Activated naive CD8-positive, alpha-beta T cell (primary cell): ENCODE measurements at regions not wholly inside any gene's neighbourhood (a gene's known extent, or its start where the extent isn't known, plus 50 kb on each side); places are given as distances from the start of the nearest gene placed in this dataset.
"Not testable (repeated sequence)": the region's sequence is repeated elsewhere in the genome, so short reads cannot be mapped to it uniquely, and the experiment has no call there.

Experiments
- H3K27ac Mint-ChIP-seq: one replicate; pipeline ENCODE4 v1.8.0; 2021; ENCODE audit warnings: mixed read lengths
- H3K27me3 Mint-ChIP-seq: one replicate; pipeline ENCODE4 v1.8.0; 2021; ENCODE audit warnings: mixed read lengths
- H3K36me3 Mint-ChIP-seq: one replicate; pipeline ENCODE4 v1.8.0; 2021; ENCODE audit warnings: mixed read lengths
- H3K4me1 Mint-ChIP-seq: one replicate; pipeline ENCODE4 v1.8.0; 2021; ENCODE audit warnings: low read depth, mixed read lengths
- H3K4me3 Mint-ChIP-seq: one replicate; pipeline ENCODE4 v1.8.0; 2021; ENCODE audit warnings: mild to moderate bottlenecking, mixed read lengths
- H3K9me3 Mint-ChIP-seq: one replicate; pipeline ENCODE4 v1.8.0; 2021; ENCODE audit warnings: low read depth, mixed read lengths

GRCh38 chr2:241992753-241993152 is 123.2 kb downstream of the RTP5 start:
- H3K9me3 Mint-ChIP-seq = no peaks in the 10 kb centered on the region
- H3K27me3 Mint-ChIP-seq = no peaks in the 10 kb centered on the region
- peaks cover 2% of the 10 kb centered on the region for H3K36me3 Mint-ChIP-seq
- no peak overlapping the region for H3K4me3 Mint-ChIP-seq
- H3K27ac Mint-ChIP-seq = no peak overlapping the region
- no peaks in the 10 kb centered on the region for H3K4me1 Mint-ChIP-seq

GRCh38 chr2:241993386-241994005 is 124.0 kb downstream of the RTP5 start:
- no peaks in the 10 kb centered on the region for H3K4me1 Mint-ChIP-seq
- no peak overlapping the region for H3K27ac Mint-ChIP-seq
- no peaks in the 10 kb centered on the region for H3K27me3 Mint-ChIP-seq
- no peak overlapping the region for H3K4me3 Mint-ChIP-seq
- peaks cover 2% of the 10 kb centered on the region for H3K36me3 Mint-ChIP-seq
- no peaks in the 10 kb centered on the region for H3K9me3 Mint-ChIP-seq

GRCh38 chr2:241994086-241994485 is 124.6 kb downstream of the RTP5 start:
- Mint-ChIP-seq H3K9me3 (no peaks in the 10 kb centered on the region), H3K36me3 (peaks cover 2% of the 10 kb centered on the region), H3K27ac (no peak overlapping the region), H3K4me3 (no peak overlapping the region), H3K4me1 (no peaks in the 10 kb centered on the region), H3K27me3 (no peaks in the 10 kb centered on the region)

GRCh38 chr2:241994556-241995213 is 125.2 kb downstream of the RTP5 start:
- no peak overlapping the region for H3K27ac Mint-ChIP-seq
- no peak overlapping the region for H3K4me3 Mint-ChIP-seq
- no peaks in the 10 kb centered on the region for H3K4me1 Mint-ChIP-seq
- peaks cover 2% of the 10 kb centered on the region for H3K36me3 Mint-ChIP-seq
- H3K27me3 Mint-ChIP-seq = no peaks in the 10 kb centered on the region
- H3K9me3 Mint-ChIP-seq = no peaks in the 10 kb centered on the region

GRCh38 chr2:241996100-241996499 is 126.6 kb downstream of the RTP5 start:
- H3K4me3 Mint-ChIP-seq = no peak overlapping the region

GRCh38 chr2:241997017-241997416 is 127.5 kb downstream of the RTP5 start:
- Mint-ChIP-seq H3K27me3 (no peaks in the 10 kb centered on the region), H3K27ac (no peak overlapping the region), H3K9me3 (no peaks in the 10 kb centered on the region)

More at GRCh38 chr2:241996100-241996499, 126.6 kb downstream of the RTP5 start:
- H3K9me3 Mint-ChIP-seq = no peaks in the 10 kb centered on the region
- peaks cover 2% of the 10 kb centered on the region for H3K36me3 Mint-ChIP-seq
- H3K4me1 Mint-ChIP-seq = no peaks in the 10 kb centered on the region
- H3K27me3 Mint-ChIP-seq = no peaks in the 10 kb centered on the region
- H3K27ac Mint-ChIP-seq = no peak overlapping the region

GRCh38 chr2:241999184-241999583 is 129.7 kb downstream of the RTP5 start:
- Mint-ChIP-seq H3K27ac (no peak overlapping the region), H3K4me3 (no peak overlapping the region), H3K4me1 (peaks cover 15% of the 10 kb centered on the region), H3K9me3 (no peaks in the 10 kb centered on the region), H3K27me3 (no peaks in the 10 kb centered on the region), H3K36me3 (no peaks in the 10 kb centered on the region)

More at GRCh38 chr2:241997017-241997416, 127.5 kb downstream of the RTP5 start:
- peaks cover 2% of the 10 kb centered on the region for H3K36me3 Mint-ChIP-seq
- peaks cover 5% of the 10 kb centered on the region for H3K4me1 Mint-ChIP-seq
- no peak overlapping the region for H3K4me3 Mint-ChIP-seq

GRCh38 chr2:242001853-242002252 is 132.3 kb downstream of the RTP5 start:
- no peak overlapping the region for H3K27ac Mint-ChIP-seq
- H3K9me3 Mint-ChIP-seq = no peaks in the 10 kb centered on the region
- H3K27me3 Mint-ChIP-seq = no peaks in the 10 kb centered on the region
- peaks cover 15% of the 10 kb centered on the region for H3K4me1 Mint-ChIP-seq
- H3K4me3 Mint-ChIP-seq = no peak overlapping the region
- H3K36me3 Mint-ChIP-seq = no peaks in the 10 kb centered on the region

- H3K4me3 Mint-ChIP-seq = peak overlapping the region; percentile 4
- no peaks in the 10 kb centered on the region for H3K27me3 Mint-ChIP-seq
- H3K9me3 Mint-ChIP-seq = no peaks in the 10 kb centered on the region
- peak overlapping the region; percentile 30 for H3K27ac Mint-ChIP-seq
- H3K4me1 Mint-ChIP-seq = peaks cover 15% of the 10 kb centered on the region
- H3K36me3 Mint-ChIP-seq = no peaks in the 10 kb centered on the region
Observed at GRCh38 chr2:242002944-242003343, 133.4 kb downstream of the RTP5 start.

- Mint-ChIP-seq H3K27me3 (no peaks in the 10 kb centered on the region), H3K4me3 (no peak overlapping the region), H3K9me3 (no peaks in the 10 kb centered on the region), H3K4me1 (peaks cover 15% of the 10 kb centered on the region), H3K36me3 (no peaks in the 10 kb centered on the region), H3K27ac (no peak overlapping the region)
Observed at GRCh38 chr2:242004223-242004901, 134.8 kb downstream of the RTP5 start.

- no peaks in the 10 kb centered on the region for H3K9me3 Mint-ChIP-seq
- H3K4me1 Mint-ChIP-seq = peaks cover 15% of the 10 kb centered on the region
- no peaks in the 10 kb centered on the region for H3K36me3 Mint-ChIP-seq
- no peak overlapping the region for H3K27ac Mint-ChIP-seq
- H3K4me3 Mint-ChIP-seq = no peak overlapping the region
- no peaks in the 10 kb centered on the region for H3K27me3 Mint-ChIP-seq
Observed at GRCh38 chr2:242004902-242005230, 135.3 kb downstream of the RTP5 start.

GRCh38 chr2:242006091-242006634 is 136.6 kb downstream of the RTP5 start:
- peaks cover 21% of the 10 kb centered on the region for H3K4me1 Mint-ChIP-seq
- H3K4me3 Mint-ChIP-seq, H3K27me3 Mint-ChIP-seq, H3K9me3 Mint-ChIP-seq, H3K36me3 Mint-ChIP-seq, H3K27ac Mint-ChIP-seq: not testable (repeated sequence)

GRCh38 chr2:242008908-242009307 is 139.4 kb downstream of the RTP5 start:
- not testable (repeated sequence) for H3K4me3 Mint-ChIP-seq, H3K9me3 Mint-ChIP-seq, H3K36me3 Mint-ChIP-seq, H3K27ac Mint-ChIP-seq, H3K27me3 Mint-ChIP-seq
- H3K4me1 Mint-ChIP-seq = peaks cover 10% of the 10 kb centered on the region

GRCh38 chr2:242009846-242010245 is 140.3 kb downstream of the RTP5 start:
- H3K4me3 Mint-ChIP-seq, H3K27me3 Mint-ChIP-seq, H3K9me3 Mint-ChIP-seq, H3K27ac Mint-ChIP-seq, H3K36me3 Mint-ChIP-seq: not testable (repeated sequence)
- peaks cover 10% of the 10 kb centered on the region for H3K4me1 Mint-ChIP-seq
